Body of pancreas (tissue), 4 donors: ENCODE measurements at regions not wholly inside any gene's neighbourhood (a gene's known extent, or its start where the extent isn't known, plus 50 kb on each side); places are given as distances from the start of the nearest gene placed in this dataset.

Source experiments
- ATAC-seq: fragments of 150-250 bp; one replicate; pipeline ENCODE4 v1.9.1; 2016
- DNase-seq, 4 donors: peaks; one replicate each; pipeline ENCODE4 v3.0.0-alpha.2; 2019
- H3K27ac ChIP-seq, 4 donors: fragments of 200-600 bp; sonication (generic); 1 replicate in 3 of 4; 2 replicates in 1 of 4; pipeline versions ENCODE4 v1.5.1 to v1.6.1; 2016 to 2019; ENCODE audit warnings: mild to moderate bottlenecking in 1 of 4, mixed read lengths in 1 of 4, moderate library complexity in 1 of 4
- H3K27me3 ChIP-seq, 2 donors: fragments of 200-600 bp; sonication (generic); one replicate each; pipeline ENCODE4 v1.6.0; 2016; ENCODE audit warnings: mild to moderate bottlenecking in 1 of 2
- H3K36me3 ChIP-seq, 2 donors: fragments of 200-600 bp; sonication (generic); replicated peaks in 1 of 2; 2 replicates each; pipeline ENCODE4 v1.5.1; 2016; ENCODE audit warnings: low read depth in 2 of 2; ENCODE audit not compliant: insufficient read depth in 1 of 2
- H3K4me1 ChIP-seq: fragments of 200-600 bp; sonication (generic); one replicate; pipeline ENCODE4 v1.6.0; 2016
- H3K4me3 ChIP-seq, 2 donors: fragments of 200-600 bp; sonication (generic); 1 replicate in 1 of 2; 2 replicates in 1 of 2; pipeline ENCODE4 v1.5.1; 2016 to 2019
- H3K9me3 ChIP-seq, 3 donors: fragments of 200-600 bp; sonication (generic); 1 replicate in 2 of 3; 2 replicates in 1 of 3; pipeline ENCODE4 v1.5.1; 2016
- POLR2A ChIP-seq, 3 donors: fragments of 450-650 bp; IDR thresholded peaks; one replicate each; pipeline ENCODE4 v1.6.1; 2016; ENCODE audit warnings: antibody characterized with exemption in 3 of 3, mild to moderate bottlenecking in 2 of 3
- WGBS, 2 donors: methylation state at CpG; one replicate each; pipeline ENCODE4 v1.1.5; 2017; 5-methylcytosine and 5-hydroxymethylcytosine counted together
- intact Hi-C: fragments of 100-400 bp; cut with DNase I; formaldehyde crosslinking; loops from one replicate; pipeline ENCODE4 v1.15.1; 2023
- TF ChIP-seq, protein P1 (sequence below), 7 experiments: fragments of 450-650 bp in 4 of 7; fragments of 200-600 bp in 3 of 7; sonication (generic) in 3 of 7; IDR thresholded peaks; one replicate each; pipeline ENCODE4 v1.5.1; 2016 to 2019; ENCODE audit warnings: antibody characterized with exemption in 7 of 7

DNA sequence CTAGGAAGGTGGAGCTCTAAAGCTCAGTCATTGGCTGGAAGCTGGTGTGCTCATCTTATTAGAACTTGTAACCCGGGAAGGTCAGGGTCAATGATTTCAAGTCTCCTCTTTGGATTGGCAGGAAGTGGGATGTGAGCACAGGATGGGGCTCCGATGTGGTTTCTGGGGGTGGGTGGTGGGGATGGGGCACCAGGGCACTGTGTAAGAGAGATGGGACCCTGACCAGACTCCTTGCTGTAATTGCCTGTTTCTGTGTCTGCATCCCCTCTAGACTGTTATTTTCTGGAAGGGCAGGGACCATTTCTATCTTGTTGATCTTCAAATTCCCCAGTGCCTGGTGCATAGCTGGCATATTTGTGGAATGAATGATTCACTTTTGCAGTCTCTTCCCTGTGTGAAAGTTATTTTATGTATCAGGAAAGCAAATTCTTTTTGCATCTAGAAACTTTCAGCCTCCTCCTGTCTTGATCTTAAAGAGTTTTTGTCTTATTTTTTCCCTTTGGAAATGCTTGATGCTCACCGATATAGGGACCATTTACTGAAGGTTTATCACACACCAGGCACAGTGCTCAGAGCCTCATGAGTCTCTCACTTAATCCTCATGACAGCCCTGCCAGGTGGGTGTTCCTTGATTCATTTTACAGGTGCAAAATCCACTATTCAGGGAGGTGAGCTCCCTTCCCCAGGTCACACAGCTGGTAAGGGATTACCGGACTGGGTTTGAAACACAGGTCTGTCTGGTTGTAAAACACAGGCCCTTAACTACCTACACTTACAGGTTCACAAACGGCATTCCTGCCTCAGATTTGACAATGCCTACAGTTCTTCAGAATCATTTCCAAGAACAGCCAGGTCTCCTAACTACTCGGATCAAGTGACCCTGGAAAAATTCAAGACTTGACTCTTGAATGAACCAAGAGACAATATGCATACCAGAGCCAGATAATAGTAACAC is 86.9 kb upstream of the IGF1 start:
- DNase-seq: no peak
- H3K4me1 ChIP-seq: no peaks in the 10 kb centered on the region
- 53 to 70% methylated on average over 6 of the region's 6 CpGs for WGBS, 2 donors
- intact Hi-C loops: no loop called here
- H3K36me3 ChIP-seq: no peaks in the 10 kb centered on the region
- H3K27me3 ChIP-seq: no peaks in the 10 kb centered on the region
- no peak overlapping the region for H3K4me3 ChIP-seq
- ATAC-seq: no peak
- TF ChIP-seq, protein P1, sequence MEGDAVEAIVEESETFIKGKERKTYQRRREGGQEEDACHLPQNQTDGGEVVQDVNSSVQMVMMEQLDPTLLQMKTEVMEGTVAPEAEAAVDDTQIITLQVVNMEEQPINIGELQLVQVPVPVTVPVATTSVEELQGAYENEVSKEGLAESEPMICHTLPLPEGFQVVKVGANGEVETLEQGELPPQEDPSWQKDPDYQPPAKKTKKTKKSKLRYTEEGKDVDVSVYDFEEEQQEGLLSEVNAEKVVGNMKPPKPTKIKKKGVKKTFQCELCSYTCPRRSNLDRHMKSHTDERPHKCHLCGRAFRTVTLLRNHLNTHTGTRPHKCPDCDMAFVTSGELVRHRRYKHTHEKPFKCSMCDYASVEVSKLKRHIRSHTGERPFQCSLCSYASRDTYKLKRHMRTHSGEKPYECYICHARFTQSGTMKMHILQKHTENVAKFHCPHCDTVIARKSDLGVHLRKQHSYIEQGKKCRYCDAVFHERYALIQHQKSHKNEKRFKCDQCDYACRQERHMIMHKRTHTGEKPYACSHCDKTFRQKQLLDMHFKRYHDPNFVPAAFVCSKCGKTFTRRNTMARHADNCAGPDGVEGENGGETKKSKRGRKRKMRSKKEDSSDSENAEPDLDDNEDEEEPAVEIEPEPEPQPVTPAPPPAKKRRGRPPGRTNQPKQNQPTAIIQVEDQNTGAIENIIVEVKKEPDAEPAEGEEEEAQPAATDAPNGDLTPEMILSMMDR (IDR thresholded peaks at IDR 0.05): no peak
- no peak for TF ChIP-seq POLR2A (IDR thresholded peaks at IDR 0.05)
- no peaks in the 10 kb centered on the region for H3K9me3 ChIP-seq
- H3K27ac ChIP-seq: no peak overlapping the region

DNA sequence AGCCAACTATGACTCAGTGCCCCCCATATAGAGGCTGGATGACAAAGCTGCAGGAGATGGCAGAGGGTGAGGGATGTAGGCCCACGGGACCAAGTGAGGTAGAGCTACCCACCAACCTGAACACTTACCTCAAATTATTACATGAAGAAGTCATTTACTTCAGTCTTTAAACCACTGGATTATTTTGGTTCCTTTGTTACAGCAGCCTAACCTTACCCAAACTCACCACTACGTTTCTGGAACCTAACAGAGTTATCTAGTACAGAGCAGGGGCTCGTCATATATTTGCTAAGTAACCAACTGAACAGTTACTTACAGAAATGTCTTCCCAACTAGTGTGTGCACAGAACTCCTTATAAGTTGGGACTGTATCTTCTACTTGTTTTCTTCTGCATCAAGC is 85.2 kb upstream of the IGF1 start:
- no peak overlapping the region for H3K4me3 ChIP-seq
- no peak for TF ChIP-seq POLR2A (IDR thresholded peaks at IDR 0.05)
- TF ChIP-seq, protein P1 (IDR thresholded peaks at IDR 0.05): no peak
- ATAC-seq (no peak), DNase-seq (no peak)
- WGBS, 2 donors: 64% methylated on average over 3 of the region's 3 CpGs
- no peaks in the 10 kb centered on the region for H3K27me3 ChIP-seq
- no peak overlapping the region for H3K27ac ChIP-seq
- no peaks in the 10 kb centered on the region for H3K9me3 ChIP-seq
- no peaks in the 10 kb centered on the region for H3K4me1 ChIP-seq
- intact Hi-C loops: no loop called here
- H3K36me3 ChIP-seq: no peaks in the 10 kb centered on the region

GRCh38 chr12:102564026-102564425 is 83.7 kb upstream of the IGF1 start:
- no peaks in the 10 kb centered on the region for H3K9me3 ChIP-seq
- no peaks in the 10 kb centered on the region for H3K36me3 ChIP-seq
- WGBS, 2 donors: 44 to 53% methylated on average over 4 of the region's 4 CpGs
- ATAC-seq: no peak
- H3K27ac ChIP-seq: no peak overlapping the region
- H3K4me1 ChIP-seq: no peaks in the 10 kb centered on the region
- DNase-seq: no peak
- no peaks in the 10 kb centered on the region for H3K27me3 ChIP-seq
- intact Hi-C loops: no loop called here
- H3K4me3 ChIP-seq: no peak overlapping the region
- TF ChIP-seq, protein P1 (IDR thresholded peaks at IDR 0.05): no peak
- no peak for TF ChIP-seq POLR2A (IDR thresholded peaks at IDR 0.05)

DNA sequence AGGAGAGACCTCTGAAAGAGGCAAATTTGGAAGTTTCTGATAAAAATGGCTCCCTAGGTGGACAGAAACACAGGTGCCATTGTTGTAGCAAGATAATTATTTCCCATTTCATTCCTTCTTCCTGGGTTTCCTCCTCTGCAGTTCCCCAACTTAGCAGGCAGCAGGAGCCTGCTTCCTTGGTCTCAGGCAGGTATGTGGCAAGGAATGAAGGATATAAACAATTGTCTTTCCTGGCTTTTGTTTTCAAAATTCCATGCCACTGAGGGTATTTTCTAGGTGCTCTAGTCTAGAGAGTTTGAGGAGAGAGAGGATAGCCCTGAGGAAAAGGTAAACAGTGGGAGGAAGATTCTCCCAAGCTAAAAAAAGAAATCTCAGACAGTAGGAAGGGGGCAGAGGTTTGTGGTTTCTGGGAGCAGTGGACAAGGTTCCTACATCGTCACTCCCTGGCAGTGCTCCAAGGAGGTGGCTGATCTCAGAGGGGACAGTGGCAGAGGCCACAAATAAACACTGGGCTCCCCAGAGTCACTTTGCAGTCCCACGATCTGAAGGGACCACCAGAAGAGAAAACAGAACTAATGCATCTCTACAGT is 82.6 kb upstream of the IGF1 start:
- 28 to 42% methylated on average over 2 of the region's 2 CpGs for WGBS, 2 donors
- DNase-seq: peak in 1 of 4 donors; percentile 7
- no peak for ATAC-seq
- no peaks in the 10 kb centered on the region for H3K4me1 ChIP-seq
- no peak overlapping the region for H3K4me3 ChIP-seq
- intact Hi-C loops: no loop called here
- H3K9me3 ChIP-seq: no peaks in the 10 kb centered on the region
- no peaks in the 10 kb centered on the region for H3K27me3 ChIP-seq
- H3K36me3 ChIP-seq: no peaks in the 10 kb centered on the region
- no peak overlapping the region for H3K27ac ChIP-seq
- TF ChIP-seq, protein P1 (IDR thresholded peaks at IDR 0.05): no peak
- no peak for TF ChIP-seq POLR2A (IDR thresholded peaks at IDR 0.05)
